Stimulated activated CD4-positive, alpha-beta T cell treated with anti-CD3 and anti-CD28 coated beads, Interleukin-2, amount 100 ng/mL, for 4 hours (primary cell): ENCODE measurements at regions not wholly inside any gene's neighbourhood (a gene's known extent, or its start where the extent isn't known, plus 50 kb on each side); places are given as distances from the start of the nearest gene placed in this dataset.

Experiments used
- DNase-seq: peaks from one replicate; pipeline ENCODE4 v3.0.0-alpha.2; 2020; ENCODE audit warnings: low read depth

DNA sequence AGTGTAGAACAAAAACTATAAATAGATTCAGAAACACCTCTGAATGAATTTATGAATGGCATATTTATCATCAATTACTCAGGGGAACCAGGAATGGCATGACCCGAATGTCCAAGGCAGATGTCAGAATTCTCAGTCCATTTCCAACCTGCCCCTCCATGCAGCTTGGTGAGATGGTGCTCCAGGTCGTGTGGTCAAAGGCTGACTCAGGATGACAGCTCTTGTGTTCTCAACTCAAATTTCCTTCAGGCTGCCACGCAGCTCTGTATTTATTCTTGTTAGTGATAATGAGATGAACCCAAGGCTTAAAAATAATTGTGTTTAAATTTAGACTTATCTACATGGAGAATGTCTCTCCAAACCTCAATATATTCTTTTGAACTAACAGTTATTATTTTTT, 146.9 kb downstream of the METTL4 start:
- no peak for DNase-seq

DNA sequence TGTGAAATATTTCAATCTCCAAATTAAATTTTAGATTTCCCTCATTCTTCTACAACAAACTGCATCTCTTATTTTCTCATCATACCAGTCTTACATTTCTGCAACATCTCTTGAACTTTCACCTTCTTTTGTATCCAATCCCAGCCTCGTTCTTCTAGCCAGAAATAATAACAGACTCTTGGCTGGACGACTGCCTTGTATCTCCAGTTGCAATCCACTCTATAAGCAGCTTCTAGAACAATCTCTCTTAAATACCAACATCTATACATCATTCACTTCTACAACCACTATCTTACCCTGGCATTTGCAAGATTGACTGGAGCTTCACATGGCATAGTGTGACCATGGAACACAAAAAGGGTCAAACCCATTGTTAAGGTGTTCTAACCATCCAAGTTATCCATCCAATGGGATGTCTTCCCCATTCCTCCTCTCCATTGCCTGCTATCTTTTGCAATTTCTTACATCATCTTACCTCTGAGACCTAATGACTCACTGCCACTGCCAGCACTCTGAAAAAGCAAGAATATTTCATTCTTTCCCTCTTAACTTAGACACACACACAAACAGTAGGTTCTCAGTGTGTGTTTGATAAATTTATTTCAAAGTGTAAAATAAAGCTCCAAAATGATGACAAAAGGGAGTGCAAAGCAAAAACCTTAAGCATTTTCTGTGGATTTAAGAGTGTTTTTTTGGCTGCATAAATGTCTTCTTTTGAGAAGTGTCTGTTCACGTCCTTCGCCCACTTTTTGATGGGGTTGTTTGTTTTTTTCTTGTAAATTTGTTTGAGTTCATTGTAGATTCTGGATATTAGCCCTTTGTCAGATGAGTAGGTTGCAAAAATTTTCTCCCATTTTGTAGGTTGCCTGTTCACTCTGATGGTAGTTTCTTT, 145.6 kb downstream of the METTL4 start:
- DNase-seq, result no peak

DNA sequence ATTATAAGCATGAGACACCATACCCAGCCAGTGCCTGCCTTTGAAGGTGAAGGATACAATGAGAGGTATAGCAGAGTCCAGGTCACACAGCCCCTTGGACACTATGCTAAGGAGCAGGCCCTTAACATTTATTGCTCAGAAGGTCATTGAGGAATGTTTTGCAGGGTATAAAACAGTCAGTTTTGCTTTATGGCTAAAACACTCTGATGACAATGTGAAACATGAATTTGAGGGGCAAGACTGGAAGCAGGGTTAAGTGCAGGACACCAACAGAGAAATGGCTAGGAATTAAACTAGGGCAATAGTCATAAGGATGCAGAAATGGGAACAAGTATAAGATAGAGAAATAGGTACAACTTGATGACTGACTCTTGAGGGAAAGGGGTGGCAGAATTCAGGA, 141.1 kb downstream of the METTL4 start:
- no peak for DNase-seq

DNA sequence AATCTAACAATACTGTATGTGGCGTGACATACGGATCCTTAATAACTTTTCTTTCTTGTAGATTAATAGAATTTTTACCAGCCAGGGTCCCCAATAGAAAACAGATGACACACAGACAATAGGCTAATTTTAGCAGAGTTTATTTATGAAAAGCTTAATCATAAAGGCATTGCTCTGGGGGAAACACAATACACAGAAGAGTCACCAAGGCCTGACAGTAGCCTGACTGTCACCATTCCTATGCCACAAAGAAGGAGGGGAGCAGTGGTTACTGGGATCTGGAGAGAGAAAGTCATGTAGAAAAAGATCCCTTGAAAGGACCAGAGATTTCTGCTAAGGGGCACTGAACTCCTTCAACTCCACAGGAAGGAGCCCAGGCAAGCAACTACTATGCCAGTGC, 139.5 kb downstream of the METTL4 start:
- DNase-seq, result no peak

DNA sequence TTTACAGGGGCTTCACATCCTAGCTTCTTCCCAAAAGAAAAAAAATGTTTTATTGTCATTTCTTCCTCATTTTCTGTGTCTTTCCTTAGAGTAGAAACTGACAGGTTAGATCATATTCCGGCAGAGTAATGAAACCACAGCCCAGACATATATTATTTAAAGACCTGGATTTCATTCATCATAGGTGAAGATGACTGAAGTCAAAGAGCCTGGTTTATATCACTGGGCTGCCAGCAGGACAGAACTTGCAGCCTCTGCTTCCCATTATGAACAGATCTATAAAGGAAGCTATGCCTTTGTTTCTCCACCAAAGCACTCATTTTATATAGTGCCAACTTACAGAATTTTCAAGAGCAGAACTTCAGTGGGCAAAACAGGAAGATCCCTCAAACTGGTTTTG, 137.9 kb downstream of the METTL4 start:
- no peak for DNase-seq

DNA sequence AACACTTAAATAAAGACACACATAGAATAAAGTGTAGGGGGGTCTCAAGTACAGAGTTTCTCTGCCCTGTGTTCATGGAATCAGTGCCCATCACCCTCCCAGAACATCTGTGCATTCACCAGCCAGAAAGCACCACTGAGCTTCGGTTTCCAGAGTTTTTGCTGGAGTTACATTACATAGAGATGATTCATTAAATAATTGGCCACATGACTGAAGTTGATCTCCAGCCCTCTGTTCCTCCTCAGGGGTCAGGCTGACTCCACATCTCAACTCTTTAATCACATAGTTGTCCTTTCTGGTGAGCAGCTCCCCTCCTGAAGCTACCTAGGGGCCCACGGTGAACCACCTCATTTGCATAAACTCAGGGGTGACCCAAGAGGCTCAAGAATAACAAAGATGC, 129.8 kb downstream of the METTL4 start:
- no peak for DNase-seq

DNA sequence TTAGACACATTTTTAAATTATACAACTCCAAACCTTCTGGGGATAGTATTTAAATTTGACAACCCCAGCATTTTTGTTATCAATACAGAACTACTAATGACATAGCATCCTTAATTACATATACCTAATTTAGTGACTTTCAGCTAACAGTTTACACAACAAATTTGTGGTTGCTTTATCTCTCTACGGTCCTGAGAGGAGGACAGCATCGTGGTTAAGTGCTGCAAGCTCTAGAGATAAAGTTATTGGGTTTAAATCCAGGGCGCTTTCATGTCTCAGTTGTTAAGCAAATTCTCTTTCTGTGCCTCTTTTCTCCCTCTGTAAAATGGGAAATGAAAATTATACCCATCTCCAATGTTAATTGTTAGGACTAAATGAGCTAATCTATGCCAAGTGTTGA, 129.3 kb downstream of the METTL4 start:
- DNase-seq, result no peak

DNA sequence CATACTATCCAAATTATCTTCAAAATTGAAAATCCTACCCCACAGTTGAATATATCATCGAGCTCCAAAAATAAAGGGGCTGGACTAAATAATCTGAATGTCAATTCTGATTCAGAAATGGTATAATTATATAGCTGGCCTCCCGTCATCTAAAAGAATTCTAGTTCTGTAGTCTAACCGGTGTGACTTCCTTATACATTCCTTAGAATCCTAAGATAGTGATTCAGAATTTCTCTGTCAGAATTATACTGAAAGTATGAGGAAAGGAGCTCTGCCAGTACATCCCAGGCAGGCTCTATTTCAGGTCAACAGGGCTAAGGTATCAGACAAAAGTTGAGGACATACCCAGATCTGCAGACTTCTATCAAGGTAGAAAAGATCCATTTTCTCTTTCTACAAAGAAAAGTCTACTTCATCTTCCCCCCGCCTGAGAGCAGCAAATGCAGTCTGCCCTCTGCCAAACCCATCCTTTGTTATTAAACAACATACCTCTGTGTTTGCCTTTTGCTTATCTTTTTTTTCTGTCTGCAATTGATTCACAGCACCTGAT, 128.5 kb downstream of the METTL4 start:
- DNase-seq, result no peak

DNA sequence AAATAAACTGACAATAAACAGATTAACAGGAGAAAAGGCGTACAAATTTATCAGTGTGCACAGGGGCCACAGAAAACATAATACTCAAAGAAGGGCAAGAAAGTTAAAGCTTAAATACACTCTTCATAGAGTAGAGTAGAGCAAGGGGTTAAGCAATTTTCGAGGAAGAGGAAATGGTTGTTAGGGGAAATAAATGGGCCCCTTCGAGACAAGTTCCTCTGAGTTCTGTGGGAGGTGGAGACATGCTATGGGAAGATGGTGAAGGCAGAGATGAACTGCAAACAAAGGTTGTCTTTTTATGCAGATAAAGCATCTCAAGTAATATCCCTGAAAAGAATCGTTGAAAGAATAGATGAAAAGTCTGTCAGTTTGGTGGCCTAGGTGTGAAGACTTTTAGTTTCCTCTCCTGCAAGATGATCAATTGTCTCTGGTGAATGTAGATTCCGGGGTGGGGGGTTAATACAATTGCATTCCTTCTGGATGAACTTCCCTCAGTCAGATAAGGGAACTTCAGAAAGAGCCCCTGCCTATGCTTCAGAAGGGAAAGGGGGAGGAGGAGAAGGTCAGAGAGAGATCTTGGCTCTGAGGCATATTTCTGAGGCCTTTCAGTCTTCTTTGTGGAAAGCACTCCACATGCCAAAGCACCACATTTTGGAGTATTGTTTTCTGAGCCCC, 127.0 kb downstream of the METTL4 start:
- DNase-seq, result no peak

DNA sequence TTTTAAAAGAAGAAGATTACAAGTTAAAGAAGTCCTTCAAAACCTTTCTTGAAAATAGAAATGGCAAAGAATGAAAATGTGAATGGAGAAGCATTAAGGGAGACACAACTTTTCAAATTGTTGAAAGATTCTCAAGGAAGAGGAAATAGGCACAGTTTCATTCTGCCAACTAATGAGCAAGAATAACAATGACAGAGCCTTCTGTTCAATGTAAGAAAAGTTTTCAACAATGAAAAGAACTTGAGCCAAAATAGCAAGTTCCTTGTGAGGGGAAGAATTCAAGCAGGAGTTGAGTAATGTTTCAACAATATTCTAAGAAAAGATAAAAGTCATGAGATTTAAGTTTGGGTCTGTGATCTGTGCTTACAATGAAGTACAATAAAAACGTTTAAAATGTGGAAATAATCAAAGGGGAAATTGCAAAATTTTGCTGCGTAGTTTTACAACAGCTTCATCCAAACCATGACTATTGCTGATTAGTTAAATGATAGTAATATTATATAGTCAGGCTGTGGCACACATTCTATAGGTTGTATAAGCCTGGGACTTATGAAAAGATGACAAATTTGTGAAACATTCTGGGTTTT, 122.6 kb downstream of the METTL4 start:
- DNase-seq, result no peak

DNA sequence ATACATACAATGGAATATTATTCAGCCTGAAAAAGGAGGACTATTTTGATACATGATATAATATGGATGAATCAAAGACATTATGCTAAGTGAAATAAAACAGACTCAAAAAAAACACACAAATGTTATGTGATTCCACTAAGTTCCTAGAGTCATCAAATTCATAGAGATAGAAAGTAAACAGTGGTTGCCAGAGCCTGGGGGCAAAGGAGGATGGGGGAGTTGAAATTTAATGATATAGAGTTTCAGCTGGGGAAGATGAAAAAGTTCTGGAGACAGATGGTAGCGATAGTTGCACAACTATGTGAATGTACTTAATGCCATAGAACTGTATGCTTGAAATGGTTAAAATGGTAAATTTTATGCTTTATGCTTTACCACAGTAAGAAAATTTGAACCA, 119.7 kb downstream of the METTL4 start:
- DNase-seq, result no peak

DNA sequence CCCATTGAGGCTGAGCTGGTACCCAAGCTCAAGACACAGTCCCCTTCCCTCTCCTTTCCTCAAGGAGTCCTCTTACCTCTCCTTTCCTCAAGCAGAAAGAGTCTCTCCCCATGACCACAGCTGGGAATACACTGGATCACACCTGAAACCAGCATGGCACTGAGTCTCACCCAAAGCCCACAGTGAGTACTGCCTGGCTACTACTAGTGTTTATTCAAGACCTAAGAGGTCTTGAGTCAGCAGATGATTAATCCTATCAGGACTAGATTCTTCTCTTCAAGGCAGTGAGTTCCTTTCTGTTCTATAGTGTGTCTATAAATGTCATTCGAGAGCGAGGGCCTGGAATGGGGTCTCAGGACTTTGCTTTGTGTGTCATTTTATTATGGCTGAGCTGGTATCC, 111.4 kb downstream of the METTL4 start:
- DNase-seq, result no peak

DNA sequence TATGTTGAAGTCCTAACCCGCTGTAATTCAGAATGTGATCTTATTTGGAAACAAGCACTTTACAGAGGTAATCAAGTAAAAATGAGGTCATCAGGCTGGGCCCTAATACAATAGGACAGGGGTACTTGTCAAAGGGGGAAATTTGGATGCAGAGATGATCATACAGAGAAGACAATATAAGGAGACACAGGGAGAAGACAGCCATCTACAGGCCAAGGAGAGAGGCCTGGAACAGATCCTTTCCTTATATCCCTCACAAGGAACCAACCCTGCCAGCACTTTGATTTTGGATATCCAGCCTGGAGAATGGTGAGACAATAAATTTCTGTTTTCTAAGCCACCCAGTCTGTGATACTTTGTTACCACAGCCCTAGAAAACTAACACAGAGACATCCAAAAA, 104.3 kb downstream of the METTL4 start:
- no peak for DNase-seq

DNA sequence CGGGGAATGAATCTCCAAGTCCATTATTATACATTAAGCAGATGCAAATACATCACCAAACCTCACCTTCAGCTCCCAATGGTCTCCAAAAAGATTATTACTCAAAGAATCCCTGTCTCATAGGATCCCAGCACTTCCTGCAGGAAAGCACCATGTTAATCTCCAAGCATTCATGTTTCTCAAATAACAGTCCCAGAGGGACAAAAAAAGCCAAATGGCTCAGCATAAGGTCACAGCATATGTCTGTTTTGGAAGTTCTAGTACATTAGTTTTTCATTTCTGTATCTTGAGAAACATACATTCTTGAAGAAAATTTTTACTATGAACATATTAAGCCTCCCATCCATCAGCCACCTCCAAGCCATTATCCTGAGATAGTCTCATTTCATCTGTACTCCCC, 103.3 kb downstream of the METTL4 start:
- DNase-seq, result no peak

DNA sequence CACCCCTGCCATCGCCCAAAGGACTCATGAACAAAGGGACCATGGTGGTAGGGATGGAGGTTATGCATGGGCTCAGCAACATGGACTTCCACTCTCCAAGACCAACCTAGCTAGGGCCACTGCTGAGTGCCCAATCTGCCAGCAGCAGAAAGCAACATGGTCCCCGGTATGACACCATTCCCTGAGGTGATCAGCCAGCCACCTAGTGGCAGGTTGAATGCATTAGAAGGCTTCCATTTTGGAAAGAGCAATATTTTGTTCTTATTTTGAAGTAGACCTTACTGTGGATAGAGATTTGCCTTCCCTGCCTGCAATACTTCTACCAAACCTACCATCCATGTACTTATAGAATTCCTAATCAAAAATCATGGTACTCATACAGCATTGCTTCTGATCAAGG, 99.8 kb downstream of the METTL4 start:
- DNase-seq, result no peak

DNA sequence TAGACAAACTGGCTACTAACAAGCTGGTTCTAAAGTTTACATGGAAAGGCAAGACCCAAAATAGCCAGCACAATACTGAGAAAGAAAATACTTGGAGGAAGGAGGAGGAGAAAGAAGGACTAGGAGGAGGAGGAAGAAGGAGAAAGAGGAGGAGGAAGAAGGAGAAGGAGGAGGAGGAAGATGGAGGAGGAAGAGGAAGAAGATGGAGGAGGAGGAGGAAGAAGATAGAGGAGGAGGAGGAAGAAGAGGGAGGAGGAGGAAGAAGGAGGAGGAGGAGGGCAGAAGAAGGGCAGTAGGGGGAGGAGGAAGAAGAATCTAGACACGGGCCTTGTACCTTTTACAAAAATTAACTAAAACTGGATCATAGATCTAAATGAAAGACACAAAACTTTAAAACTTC, 92.6 kb downstream of the METTL4 start:
- DNase-seq, result no peak

DNA sequence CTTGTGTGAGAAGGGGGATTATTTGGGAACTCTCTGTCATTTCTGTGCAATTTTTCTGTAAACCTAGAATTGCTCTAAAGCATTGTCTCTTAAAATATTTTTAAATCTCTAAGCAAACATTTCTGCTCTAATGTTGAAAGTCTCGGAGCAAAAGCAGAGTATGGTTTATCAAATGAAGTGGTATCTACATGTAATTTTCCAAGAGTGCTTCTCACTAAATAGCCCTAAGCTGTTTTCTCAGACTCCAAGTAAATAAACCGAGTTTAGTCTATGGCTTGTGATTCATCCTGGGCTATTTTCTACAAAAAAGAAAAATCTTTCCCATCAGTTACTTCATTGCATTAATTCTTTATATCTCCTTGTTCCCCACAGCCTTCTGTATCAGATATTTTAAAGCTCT, 90.8 kb downstream of the METTL4 start:
- DNase-seq, result no peak

DNA sequence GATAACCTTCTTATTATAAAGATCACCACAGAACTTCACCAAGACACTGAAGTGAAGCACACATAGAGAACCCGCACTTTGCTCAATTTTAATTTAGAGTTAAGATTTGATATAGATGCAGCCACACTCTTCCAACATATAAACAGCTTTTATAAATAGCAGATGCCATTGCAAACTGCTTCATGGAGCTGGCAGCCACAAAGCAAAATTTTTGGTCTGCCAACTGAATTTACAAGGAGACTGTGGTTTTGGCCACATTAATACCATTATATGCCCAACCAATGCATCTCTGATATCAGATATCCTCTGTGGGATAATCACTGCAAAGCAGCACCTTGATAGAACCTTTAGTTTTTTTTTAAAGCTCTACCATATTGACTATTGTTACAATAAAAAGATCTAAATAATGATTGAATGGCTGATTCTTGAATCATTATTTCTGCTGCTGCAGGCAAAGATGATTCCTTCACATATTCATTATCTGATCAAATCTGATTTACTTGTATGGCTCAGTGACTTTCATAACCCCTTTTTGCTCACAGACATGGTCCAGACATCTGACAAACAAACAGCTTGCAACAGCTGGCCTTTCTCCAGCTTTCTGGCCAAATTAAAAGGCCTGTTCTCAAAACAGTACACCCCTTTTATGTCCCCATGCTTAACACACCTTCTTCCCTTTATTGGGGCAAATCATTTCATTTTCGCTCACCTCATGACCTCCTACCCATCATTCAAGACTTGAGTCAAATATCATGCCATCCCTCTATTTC, 88.4 kb downstream of the METTL4 start:
- no peak for DNase-seq

DNA sequence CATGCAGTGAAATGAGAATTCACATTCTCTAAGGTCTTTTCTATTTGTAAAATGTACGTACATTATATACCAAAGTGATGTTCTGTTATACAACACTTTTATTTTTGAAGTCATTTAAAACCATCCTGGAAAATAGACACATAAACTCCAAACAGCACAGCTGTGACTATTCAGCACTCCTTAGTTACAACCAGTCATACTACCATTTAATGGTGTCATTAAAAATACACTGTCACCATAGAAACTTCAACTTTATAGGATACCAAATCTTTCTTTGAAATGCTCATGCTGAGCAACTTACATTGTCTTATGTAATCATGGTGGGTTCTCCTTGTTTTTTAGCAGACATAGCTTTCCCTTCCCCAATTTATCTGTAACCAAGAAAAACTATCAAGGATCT, 85.3 kb downstream of the METTL4 start:
- DNase-seq, result no peak

DNA sequence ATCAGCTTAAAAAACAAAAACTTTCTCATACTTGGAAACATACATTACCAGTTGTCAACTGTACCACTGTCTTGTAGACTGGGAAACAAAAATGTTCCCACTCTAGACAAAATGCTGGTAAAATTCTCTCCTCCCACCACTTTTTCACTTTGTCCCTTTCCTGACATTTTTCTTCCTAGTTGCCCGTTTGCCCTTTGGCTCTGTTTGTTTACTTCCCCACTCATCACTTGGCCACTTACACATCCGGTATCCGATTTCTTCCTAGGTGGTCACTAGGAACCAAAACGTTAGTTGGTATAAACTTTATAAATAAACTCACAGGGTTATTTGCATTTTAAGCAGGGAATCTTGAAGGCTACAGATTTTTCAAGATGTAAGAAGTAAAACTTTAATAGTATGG, 84.9 kb downstream of the METTL4 start:
- DNase-seq, result no peak
